ENCODE measurements at regions not wholly inside any gene's neighbourhood (a gene's known extent, or its start where the extent isn't known, plus 50 kb on each side); places are given as distances from the start of the nearest gene placed in this dataset.

GRCh38 chr5:98105681-98106080, 667.8 kb upstream of the RGMB start:
- TF ChIP-seq POLR2AphosphoS5 (IDR thresholded peaks at IDR 0.05; ENCODE audit: borderline replicate concordance, low read depth, low read length) = no peak
- no peak for TF ChIP-seq EZH2 (IDR thresholded peaks at IDR 0.05)

Data from SK-N-MC (cell line).